AG10803 (cell line): ENCODE measurements at regions not wholly inside any gene's neighbourhood (a gene's known extent, or its start where the extent isn't known, plus 50 kb on each side); places are given as distances from the start of the nearest gene placed in this dataset.

Source experiments
- DNase-seq: peaks from one replicate; pipeline ENCODE4 v3.0.0; 2010; ENCODE audit warnings: low read depth
- H3K4me3 ChIP-seq: 2 replicates; pipeline ENCODE4 v1.5.1; 2011; ENCODE audit warnings: mild to moderate bottlenecking, low read length, control low read depth
- TF ChIP-seq, protein P1 (sequence below): conservative IDR thresholded peaks from 2 replicates; pipeline ENCODE4 v1.5.1; 2011; ENCODE audit warnings: mild to moderate bottlenecking, low read length, control low read depth, inconsistent platforms

GRCh38 chr22:49276567-49276966 is 551.1 kb downstream of the BRD1 start:
- H3K4me3 ChIP-seq = no peak overlapping the region
- TF ChIP-seq, protein P1, sequence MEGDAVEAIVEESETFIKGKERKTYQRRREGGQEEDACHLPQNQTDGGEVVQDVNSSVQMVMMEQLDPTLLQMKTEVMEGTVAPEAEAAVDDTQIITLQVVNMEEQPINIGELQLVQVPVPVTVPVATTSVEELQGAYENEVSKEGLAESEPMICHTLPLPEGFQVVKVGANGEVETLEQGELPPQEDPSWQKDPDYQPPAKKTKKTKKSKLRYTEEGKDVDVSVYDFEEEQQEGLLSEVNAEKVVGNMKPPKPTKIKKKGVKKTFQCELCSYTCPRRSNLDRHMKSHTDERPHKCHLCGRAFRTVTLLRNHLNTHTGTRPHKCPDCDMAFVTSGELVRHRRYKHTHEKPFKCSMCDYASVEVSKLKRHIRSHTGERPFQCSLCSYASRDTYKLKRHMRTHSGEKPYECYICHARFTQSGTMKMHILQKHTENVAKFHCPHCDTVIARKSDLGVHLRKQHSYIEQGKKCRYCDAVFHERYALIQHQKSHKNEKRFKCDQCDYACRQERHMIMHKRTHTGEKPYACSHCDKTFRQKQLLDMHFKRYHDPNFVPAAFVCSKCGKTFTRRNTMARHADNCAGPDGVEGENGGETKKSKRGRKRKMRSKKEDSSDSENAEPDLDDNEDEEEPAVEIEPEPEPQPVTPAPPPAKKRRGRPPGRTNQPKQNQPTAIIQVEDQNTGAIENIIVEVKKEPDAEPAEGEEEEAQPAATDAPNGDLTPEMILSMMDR = no peak
- no peak for DNase-seq

GRCh38 chr22:49274754-49275380 is 552.8 kb downstream of the BRD1 start:
- DNase-seq = no peak
- TF ChIP-seq, protein P1 = no peak
- no peak overlapping the region for H3K4me3 ChIP-seq

- TF ChIP-seq, protein P1 = no peak
Measured at GRCh38 chr22:49272546-49273125, 555.0 kb downstream of the BRD1 start.

DNA sequence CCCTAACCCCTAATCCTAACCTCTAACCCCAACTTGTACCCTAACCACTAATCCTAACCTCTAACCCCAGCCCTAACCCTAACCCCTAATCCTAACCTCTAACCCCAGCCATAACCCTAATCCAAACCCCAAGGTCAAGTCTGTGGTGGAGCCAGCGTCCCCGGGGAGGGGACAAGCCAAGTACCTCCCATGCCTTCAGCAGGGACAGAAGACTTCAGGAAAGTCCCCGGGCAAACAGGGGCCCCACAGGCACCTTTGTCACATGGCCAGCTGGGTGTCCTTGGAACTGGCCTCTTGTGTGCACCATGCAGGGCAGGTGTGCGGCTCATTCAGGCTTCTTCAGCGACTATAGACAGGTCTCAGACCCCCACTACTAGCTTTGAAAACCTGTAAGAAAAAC is 555.8 kb downstream of the BRD1 start:
- DNase-seq = no peak
- H3K4me3 ChIP-seq = no peak overlapping the region
- TF ChIP-seq, protein P1 = no peak

More at GRCh38 chr22:49272546-49273125, 555.0 kb downstream of the BRD1 start:
- H3K4me3 ChIP-seq = no peak overlapping the region
- DNase-seq = no peak

DNA sequence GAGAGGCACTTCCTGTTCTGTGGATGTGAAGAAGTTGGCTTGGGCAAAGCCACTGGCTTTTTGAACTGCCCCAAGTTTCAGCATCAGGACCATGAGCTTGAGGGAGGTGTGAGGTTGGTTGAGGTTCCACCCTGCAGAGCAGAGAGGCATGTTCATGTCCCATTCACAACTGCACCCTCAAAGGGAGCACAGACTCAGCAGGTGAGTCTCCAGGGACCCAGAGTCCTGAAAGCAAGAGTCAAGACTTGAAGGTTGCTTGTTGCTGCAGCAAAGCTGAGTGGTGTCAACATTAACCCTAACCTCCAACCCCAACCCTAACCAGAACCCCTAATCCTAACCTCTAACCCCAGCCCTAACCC is 556.3 kb downstream of the BRD1 start:
- no peak overlapping the region for H3K4me3 ChIP-seq

GRCh38 chr22:49270595-49271368 is 556.9 kb downstream of the BRD1 start:
- TF ChIP-seq, protein P1 = no peak
- no peak overlapping the region for H3K4me3 ChIP-seq
- no peak for DNase-seq

More for the DNA sequence above, 556.3 kb downstream of the BRD1 start:
- no peak for DNase-seq
- TF ChIP-seq, protein P1 = no peak

DNA sequence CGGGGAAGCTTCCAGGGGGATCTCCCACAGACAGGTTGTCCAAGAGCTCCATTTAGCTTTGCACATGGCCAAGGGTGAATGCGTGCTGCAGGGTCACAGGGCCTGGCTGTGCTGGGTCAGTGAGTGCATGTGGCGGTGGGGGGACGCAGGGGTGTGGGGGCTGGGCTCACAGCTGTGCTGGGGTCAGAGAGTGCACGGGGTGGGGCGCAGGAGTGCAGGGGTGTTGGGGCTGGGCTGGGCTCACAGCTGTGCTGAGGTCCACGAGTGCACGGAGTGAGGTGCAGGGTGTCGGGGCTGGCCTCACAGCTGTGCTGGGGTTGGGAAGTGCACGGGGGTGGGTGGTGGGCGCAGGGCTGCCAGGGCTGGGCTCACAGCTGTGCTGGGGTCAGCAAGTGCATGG is 557.7 kb downstream of the BRD1 start:
- DNase-seq = no peak
- H3K4me3 ChIP-seq = no peak overlapping the region
- TF ChIP-seq, protein P1 = no peak
